ENCODE measurements at regions not wholly inside any gene's neighbourhood (a gene's known extent, or its start where the extent isn't known, plus 50 kb on each side); places are given as distances from the start of the nearest gene placed in this dataset.

DNA sequence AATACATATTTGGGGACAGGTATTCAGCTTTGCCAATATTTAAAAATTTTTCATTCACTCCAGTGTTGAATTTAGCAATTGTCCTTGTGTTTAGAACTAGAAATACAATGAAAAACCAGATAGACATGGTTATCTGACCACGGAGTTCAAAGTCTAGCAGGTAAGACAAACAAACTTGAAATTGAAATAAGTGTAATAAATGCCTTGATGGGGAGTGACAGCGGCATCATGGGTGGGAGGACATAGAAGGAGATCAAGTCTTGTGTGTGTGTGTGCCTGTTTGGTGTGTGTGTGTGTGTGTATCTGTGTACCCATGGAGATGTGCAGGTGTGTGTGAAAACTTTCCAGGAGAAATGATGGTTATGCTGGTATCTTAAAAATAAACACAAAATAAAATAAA is 750.0 kb upstream of the CITED2 start:
- no peak for DNase-seq (ENCODE audit: low read depth)

DNA sequence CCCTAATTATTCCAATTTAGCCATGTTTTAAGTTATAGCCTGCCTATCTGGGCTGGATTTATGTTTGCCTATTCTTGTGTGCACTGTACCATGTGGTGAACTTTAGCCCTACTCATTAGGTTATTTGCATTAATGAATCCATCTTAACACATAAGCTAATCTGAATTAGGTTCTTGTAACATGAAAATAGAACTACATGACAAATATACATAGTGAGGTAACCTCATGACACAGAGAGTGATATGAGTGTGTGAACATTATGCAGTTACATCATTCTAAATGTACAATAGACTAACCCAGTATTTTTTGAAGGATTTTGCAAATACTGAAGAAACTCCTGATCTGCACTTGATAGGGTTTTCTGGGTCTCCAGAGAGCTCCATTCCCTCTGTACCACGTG is 733.7 kb upstream of the CITED2 start:
- DNase-seq (ENCODE audit: low read depth), result no peak

DNA sequence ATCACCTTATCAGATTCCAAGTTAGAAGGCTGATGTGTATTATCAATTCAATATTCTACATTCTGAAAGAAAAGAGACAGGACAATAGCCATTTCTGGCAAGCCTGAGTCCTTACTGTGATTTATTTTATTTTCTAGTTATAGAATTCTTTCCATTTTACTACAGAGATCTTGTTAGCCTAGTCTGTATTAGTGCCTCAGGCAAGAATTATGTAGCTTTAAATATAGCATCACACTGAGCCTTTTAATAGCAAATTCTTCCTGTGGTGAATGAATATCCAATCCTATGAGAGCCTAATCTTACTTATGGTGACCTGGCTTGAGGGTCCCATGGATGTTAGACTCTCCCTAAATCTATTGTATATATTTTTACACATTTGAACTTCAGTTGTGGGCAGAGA is 732.8 kb upstream of the CITED2 start:
- peak; percentile 58 for DNase-seq (ENCODE audit: low read depth)

DNA sequence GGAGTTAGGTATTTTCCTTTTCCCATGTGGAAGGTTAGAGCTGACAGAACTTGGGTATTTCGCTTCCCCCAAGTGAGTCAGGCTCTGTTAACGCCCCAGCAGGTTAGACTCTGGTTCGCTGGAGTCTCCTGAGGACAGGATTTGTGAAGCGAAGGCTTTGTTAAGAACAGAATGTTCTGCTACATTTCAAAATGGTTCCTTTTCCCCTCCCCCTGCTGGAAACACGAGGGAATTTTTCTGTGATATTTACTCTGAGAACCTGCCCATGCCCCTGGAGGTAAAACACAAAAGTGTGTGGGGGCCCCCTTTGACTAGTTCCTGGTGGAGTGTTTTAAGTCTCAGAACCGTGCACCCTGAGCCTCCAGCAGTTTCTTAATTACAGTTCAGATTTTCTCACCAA is 731.4 kb upstream of the CITED2 start:
- peak; percentile 4 for DNase-seq (ENCODE audit: low read depth)

DNA sequence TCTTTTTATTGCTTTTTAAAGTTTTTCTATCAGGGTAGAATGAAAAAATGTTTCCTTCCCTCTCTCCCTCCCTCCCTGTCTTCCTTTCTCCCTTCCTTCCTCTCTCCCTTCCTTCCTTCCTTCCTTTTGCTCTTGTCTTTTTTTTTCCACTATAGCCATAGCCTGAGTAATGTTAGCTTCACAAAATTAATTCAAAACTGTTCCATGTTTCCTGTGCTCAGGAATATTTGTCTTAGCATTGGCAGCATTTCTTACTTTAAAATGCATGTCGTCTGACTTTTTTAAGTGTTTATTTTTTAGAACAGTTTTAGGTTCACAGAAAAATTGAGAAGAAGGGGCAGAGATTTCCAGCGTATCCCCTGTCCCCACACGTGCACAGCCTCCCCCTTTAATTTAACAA is 730.8 kb upstream of the CITED2 start:
- no peak for DNase-seq (ENCODE audit: low read depth)

DNA sequence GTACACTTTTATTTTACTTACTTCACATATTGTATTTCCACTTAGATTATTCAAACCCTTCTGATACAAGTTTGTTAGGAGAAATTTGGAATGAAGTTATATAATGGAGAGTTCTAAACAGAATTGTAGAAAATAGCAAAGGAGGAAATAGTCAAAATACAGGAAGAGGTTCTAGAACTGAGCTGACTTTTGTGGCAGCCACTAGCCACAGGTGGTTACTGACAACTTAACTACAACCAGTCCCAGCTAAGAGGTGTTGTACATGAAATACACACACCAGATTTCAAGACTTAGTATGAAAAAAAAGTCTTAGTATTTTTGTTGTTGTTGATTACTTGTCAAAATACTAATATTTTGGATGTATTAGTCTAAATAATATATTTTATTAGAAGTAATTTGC is 727.4 kb upstream of the CITED2 start:
- DNase-seq (ENCODE audit: low read depth), result no peak

DNA sequence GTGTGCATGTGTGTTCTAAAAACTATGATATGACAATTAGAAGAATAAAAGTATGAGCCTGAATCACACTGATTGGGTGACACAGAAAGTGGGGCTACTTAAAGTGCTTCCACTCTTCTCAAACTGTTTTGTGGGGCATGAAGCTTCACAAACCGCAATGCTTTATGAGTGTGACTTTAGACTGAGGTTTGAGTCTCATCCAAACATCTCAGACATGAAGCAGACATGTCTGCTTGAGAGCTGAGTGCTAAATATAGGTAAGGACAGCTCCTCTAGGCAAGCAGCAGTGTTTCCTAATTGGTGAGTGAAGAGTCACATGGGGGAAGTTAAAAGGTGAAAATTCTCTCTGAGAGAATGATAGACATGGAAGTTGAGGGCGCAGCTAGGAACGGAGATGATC is 726.9 kb upstream of the CITED2 start:
- peak; percentile 72 for DNase-seq (ENCODE audit: low read depth)

DNA sequence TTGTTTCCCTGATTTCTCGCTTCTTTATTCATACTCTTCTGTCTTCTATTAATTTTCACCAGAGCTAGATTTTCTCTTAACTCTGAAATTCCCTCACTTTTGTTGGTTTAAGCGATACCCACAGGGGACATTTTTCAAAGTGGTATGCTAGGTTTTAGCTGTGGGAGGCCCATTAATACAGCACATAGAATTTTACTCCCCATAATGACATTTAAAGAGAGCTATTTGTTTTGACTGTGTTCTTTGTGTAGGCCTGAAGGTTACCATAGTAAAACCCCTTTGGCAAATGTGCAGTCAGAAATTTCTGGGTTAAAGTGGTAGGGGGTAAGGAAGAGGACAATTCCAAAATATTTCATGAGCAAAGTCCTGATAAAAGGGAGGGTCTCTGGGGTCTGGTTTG is 721.1 kb upstream of the CITED2 start:
- no peak for DNase-seq (ENCODE audit: low read depth)

DNA sequence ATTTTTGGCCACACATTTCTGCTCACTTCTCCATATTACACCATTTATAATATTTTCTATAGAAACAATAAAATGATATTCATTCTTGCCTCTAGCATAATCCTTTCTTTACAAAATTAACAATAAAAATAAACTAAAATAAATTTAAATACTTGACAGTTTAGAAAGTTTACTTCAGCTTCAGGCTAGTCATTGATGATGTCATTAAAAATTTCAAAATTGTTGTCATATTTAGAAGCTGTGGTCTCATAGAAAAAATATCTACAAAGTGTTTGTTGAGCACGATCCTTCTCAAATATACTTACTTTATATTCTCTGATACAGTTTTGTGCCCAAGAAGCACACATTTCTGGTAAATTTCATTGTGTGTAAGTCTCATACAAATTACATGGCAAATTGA is 717.4 kb upstream of the CITED2 start:
- DNase-seq (ENCODE audit: low read depth), result no peak

DNA sequence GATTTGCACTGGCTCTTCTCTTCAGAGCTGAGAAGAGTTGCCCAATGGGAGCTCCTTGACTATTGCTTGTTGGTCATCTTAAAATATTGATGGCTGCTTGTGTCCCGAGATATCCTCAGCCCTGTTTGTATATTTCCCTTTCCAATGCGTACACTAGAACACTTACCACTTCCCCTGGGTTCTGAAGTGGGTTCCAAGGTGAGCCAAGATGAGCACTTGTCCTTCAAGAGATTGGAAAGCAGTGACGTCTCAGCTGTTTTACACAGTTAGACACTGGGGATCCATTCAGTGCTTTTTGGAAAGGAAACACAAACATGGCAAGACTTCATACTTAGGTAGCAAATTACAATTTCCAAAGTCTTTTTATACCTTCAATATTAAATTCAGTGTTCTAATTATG is 716.4 kb upstream of the CITED2 start:
- DNase-seq (ENCODE audit: low read depth), result no peak

DNA sequence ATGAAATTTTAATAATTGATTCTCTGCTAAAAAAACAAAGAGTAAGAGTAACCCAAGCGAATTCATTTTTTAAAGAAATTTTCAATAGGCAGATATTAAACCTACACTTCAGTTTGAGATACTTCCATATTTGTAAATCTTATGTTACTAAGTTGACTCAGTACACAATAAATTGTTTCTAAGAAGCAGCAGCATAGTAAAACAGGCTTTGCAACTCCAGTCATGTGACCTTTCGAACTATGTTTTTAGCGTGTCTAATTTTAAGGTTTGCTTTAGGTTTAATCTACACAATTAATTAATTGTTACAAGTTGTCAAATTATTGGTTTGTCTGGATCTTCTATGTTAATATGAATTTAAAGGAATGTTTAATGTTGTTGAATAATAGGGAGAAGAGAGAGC is 708.9 kb upstream of the CITED2 start:
- no peak for DNase-seq (ENCODE audit: low read depth)

DNA sequence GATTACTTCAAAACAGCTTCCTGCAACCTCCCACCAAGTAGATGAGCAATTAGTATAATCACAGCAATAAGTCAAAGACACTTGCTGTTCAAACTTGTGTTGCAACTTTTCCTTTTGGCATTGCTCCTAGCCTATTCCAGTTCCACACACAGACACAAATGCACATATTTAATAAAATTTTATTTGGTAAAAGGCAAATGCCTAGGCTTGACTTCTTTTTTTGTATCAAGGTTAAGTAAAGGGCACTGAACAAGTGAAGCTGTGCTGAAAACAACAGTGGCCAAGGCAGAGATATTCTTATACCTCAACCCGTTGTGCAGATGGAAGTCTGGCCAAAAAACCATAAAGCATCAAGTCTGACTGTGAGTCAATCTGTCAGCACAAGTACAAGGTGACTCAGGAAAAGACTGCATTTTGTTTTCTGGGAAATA is 708.4 kb upstream of the CITED2 start:
- DNase-seq (ENCODE audit: low read depth), result peak; percentile 81

DNA sequence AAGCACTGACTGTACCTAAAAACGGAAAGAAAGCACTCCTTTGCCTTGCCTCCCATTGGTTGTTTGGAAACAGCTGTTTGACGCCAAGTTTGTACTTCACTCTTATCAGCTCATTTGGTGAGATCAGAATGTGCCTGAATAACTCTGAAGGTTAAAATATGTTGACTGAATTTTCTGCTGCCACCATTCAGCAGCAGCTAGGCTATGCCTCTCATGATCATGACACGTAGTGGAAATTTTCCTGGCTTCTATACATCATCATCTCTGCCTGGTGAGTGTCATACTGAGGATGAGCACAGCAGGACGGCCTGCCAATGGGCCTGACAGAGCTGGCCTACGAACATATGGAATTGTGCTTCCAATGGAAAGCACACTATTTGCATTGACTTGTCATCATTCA is 704.9 kb upstream of the CITED2 start:
- DNase-seq (ENCODE audit: low read depth), result peak; percentile 57

DNA sequence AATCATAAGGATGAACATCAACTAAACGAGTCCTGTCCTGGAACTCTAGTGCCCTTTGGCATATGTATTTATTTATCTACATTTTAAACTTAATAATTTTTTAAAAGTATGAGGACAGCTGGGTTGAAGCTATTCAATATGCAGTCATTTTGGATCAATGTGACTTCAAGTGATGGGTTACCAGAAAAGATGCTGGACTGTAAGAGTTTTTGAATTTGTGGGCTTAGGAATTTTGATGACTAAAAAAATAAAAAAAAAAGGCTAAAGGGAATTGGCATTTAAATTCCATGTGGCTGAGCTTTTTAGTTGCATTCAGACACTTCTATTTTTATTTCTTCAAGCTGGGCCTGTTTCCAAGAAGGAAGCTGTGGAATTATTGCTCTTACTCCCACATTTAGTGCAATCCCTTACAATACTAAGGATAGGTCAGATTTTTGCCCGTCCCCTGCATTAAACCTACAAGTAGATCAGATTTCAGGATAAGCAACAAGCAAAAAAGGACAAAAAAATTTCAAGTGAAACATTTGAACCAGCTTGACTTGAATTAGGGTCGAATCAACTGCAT is 704.2 kb upstream of the CITED2 start:
- DNase-seq (ENCODE audit: low read depth), result peak; percentile 99

DNA sequence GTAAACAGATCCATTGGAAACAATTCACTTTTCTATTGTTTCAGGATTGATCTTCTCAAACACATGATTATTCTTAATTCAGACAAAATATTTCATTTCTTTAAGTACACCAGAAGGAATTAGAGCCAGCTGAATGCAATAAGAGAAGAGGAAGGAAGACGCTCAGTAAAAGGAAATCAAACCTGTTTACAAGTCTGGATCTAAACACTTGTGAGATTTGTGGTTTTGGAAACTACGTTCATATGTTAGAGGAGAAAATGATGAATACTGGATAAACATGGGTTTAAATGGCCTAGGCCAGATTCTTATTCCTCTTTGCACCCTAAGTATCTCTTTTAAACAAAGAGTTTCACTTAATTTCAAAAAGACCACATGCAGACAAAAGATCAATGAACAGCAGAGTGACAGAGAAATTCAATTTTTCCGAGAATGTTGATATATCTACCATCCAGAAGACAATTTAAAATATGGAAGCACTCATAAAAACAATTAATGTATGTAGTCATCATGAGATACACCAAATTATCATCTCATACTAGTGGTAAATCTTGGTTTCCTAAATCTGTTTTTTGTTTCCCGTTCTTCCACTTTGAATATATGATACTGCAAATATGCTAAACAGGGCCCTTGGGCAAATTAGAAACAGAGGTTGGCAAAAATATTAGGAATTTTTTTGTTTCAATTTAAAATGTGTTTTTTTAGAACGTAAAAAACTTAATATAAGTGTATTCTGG is 703.5 kb upstream of the CITED2 start:
- peak; percentile 43 for DNase-seq (ENCODE audit: low read depth)

DNA sequence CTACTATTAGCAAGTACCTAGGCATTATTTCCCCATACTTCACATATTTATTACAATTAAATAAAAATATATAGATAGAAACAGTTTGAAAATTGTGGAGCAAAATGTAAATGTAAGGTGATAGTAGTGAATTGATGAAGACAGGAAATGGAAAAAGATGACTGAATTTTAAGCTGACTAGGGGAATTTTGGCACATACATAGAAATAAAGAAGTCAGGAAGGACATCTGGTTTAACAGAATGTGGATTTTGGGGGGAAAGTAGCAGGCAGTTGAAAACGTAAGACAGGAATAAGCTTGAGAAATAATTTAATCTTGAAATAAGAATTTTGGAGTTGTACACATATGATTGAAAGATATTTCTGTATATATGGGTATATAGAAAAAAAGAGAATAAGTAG is 701.7 kb upstream of the CITED2 start:
- DNase-seq (ENCODE audit: low read depth), result no peak

DNA sequence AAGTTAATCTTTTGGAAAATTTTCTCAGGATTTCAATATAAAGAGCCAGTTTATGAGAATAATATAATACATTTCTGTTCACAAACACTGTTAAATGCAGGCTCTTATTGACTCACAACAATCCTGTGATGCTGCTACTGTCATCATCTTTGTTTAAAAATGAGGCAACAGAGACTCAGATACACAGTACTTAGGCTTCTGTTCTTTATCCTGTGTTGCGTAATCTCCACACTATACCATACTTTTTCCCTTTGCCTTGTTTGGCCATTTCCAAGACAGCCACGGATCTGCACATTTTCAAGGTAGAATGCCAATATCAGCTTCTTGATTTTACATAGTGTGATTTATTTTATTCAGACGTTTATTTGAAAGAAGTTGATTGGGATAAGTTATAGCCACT is 699.0 kb upstream of the CITED2 start:
- peak; percentile 58 for DNase-seq (ENCODE audit: low read depth)

DNA sequence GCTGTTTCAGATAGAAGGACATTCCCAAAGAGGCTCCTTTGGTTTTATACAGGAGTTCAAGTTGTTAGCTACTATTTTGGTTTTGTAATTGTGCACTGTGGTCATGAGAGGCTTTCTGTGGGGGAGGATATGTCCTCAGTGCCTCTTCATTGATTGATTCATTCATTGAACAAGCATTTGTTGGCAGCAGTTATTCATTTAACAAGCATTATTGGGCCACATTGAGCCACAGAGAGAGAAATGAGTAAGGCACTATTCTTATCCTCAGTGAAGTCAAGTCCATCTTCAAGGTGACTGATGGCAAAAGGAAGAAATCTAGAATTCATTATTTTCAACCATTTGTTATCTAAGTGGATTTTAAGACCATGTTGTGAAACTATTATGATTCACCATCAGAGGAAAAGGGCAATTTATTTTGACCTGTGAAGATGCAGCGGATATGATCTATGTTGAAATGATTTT is 697.2 kb upstream of the CITED2 start:
- DNase-seq (ENCODE audit: low read depth), result peak; percentile 94

DNA sequence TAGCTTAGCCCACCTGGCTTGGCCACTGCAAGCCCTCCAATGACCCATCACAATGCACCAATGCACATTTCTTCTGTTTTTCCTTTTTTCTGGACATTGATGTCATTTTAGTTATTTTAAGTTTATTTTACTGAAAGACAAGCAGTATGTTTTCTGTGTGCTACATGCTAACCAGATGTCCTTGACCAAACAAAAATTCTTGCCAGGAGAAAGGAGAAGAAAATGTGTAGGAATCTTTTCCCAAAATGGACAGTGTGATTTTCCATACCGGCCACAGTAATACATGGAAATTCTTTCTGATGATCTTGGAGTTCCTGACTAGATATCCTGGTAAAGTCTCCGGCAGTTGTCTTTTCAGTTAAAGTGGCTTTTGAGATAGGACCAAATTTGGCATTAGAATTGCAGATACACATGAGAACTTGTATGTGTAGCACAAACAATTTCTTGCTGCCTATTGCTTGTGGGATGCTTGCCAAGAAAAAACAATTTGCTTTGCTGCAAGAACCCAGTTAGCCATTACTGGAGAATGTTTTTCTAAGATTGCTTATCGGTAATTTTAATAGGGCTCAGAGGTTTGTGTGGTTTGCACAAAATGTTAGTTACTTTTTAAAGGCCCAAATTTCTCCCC is 696.5 kb upstream of the CITED2 start:
- peak; percentile 99 for DNase-seq (ENCODE audit: low read depth)

DNA sequence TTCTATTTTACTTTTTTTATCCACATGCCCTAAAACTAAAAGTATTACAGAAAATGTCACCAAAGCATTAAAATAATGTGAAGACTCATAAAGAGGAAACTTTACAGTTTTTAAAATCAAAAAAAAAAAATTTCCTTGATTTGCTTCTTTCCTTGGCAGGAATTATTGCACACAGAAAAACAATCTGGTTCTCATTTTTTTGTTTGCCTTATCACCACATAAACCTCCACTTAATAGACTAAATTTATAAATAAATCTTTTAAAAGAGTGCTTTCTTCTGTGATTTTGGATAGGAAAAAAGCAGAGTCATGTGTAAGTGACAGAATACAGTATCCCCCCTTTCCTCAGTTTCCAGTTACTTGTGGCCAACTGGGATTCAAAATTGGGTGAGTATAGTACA is 695.1 kb upstream of the CITED2 start:
- peak; percentile 17 for DNase-seq (ENCODE audit: low read depth)

DNA sequence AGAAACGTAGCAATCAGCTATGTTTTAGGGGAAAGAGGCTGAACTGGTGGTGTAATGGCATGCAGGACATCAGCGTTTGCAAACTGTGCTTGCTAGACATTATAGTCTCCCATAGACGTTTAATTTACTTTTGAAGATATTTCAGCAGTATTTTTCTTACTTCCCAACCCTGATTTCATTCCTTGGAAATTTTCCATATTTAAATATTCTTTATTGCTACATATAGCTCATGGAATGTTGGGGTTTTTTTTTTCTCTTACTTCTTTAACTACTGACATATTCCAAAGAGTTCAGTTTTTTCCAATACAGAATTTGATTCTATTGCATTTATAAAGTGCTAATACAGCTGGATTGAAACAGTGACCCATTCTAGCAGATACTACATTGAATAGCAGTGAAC is 694.4 kb upstream of the CITED2 start:
- DNase-seq (ENCODE audit: low read depth), result no peak

DNA sequence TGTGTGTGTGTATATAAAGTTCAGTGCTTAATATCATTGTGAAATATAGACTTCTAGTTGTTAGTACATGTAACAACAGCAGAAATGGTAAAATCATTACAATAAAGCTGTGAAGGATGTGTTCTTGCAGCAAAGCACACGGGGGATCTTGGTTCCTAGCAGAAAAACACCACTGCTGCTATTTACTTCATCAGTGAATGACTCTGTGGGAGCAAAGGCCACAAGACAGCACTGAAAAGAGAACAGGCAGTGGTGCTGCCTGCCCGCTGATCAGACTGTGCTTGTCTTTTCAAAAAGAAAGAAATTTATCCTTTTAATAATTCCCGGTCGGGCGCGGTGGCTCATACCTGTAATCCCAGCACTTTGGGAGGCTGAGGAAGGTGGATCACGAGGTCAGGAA is 689.9 kb upstream of the CITED2 start:
- no peak for DNase-seq (ENCODE audit: low read depth)

DNA sequence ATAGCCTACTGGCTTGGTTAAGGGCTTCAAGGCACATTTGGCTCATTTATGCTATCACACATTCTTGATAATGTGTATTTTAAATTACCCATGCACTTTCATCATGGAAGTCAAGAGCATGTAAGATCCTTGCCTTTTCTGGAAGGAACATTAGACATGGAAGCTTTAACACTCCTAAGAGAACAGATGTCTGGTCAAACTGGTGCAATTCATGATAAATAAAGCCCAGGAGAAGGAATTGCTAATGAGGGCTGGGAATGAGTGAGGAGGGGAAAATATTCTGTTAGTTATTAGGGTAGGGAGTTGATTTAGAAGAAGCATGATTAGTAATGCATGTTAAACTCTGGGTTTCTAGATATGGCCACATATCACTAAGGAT is 688.6 kb upstream of the CITED2 start:
- no peak for DNase-seq (ENCODE audit: low read depth)

All from EH (cell line).